NCI-H128 (cell line): ENCODE measurements at regions not wholly inside any gene's neighbourhood (a gene's known extent, or its start where the extent isn't known, plus 50 kb on each side); places are given as distances from the start of the nearest gene placed in this dataset.

ENCODE experiments used
- DNase-seq: peaks from one replicate; lab custom pipeline; 2025; ENCODE audit not compliant: unreplicated experiment; lab: John Stamatoyannopoulos, UW

DNA sequence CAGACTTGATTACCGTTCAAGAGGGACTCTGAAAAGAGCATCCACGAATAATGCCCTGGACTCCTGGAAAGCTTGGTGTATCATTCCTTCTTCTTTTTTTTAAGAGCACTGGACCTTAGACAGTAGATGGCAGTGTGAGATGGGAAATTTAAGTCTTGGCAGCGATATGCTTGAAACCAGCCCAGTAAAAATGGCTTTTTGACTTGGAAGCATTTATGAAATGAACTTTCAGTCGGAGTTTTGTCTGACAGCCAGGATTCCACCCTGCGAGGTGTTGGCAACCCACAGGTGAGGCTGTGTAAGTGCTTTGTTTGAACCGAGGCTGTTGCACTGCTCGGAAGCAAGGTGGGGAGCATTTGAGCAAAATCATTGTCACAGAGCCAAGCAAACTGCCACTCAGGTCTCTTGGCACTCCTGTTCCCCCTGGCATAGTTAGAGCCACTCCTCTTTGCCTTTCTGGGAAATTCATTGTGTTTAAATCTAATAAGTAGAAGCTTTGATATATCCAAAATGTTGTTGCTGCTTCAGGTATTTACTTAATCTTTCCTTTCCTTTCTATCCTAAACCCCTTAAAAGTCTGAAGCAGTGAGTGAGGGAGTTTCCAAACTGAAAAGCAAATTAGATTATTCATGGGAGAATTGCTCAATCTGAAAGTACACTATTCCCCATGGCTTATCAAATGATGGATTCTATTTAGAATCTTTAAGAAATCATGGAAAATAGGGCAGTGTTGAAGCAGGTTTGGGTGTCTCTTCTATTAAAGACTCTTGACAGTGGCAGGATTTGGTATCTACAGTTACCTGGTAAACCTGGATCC, 272.8 kb upstream of the SLC35B3 start:
- peak; percentile 29 for DNase-seq

DNA sequence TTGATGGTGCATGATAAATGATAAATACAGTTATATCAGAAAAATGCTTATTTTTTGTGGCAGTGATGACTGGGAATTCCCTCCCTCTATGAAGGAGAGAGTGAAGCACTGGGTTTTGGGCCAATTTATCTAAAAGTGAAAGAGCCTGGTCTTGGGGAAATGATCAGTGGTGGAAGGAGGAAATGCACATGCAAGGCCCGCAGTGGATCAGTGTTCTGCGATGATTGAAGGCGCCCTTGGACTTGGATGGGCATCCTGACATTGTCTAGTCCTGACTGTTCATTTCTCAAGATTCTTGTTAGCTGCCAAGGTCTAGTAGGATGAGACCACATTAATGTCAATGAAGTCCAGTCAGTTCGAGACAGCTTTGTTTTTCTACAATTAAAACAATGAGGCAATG, 272.0 kb upstream of the SLC35B3 start:
- DNase-seq, result no peak

DNA sequence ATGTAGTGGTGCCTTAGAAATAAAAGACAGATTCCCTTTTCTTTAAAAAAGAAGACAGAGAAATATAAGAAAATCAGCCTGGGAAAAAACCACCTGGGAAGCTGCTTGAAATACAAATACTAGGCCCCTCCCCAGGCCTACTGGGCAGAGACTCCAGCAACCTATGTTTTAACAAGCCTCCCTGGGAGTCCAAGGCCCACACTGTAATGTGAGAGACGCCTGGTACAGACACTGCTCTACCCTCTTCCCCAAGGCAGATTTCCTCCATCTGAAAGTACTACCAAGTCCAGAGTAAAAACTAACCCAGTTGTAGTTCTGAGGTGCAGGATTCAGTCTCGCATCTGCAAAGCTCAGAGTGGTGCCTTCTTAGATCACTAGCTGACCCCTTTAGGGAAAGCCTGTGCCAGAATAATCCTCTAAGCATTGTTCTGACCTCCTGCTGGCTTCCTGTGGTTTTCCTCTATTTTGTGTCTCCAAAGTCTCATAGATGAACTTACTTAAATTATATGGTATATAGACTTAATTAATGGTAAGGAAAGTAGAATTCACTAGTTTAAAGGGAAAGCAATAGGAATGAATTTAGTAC, 270.2 kb upstream of the SLC35B3 start:
- no peak for DNase-seq

DNA sequence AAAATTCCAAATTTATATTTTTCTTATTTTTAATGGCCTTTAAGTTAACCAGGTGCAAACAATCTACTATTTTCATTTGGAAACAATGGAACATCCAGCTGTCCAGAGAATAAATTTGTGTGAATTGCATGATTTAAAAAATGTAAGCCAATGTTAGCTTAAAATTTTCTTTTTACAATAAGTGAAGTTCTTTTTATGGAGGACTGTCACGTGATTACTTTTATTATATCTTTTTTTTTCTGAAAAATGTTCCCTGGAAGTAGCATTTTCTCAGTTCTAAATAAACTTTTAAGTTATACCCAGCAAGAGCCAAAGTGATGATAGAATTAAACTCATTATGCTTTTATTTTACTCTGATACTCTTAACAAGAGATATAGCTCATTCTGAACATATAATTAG, 267.7 kb upstream of the SLC35B3 start:
- no peak for DNase-seq

DNA sequence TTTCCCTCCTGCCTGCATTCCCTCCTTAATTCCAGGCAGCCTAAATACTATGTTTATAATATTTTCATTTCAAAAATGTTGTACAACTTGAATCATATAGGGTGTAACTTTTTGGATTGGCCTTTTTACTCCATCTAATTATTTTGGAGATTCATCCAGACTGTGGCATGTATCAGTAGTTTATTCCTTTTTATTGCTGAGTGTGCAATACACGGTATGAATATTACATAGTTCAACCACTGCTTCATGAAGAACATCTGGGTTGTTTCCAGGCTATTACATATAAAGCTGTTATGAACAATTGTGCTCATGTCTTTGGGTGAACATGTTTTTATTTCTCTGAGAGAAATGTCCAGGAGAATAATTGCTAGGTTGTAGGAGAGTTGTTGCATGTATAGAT, 253.5 kb upstream of the SLC35B3 start:
- DNase-seq, result no peak

DNA sequence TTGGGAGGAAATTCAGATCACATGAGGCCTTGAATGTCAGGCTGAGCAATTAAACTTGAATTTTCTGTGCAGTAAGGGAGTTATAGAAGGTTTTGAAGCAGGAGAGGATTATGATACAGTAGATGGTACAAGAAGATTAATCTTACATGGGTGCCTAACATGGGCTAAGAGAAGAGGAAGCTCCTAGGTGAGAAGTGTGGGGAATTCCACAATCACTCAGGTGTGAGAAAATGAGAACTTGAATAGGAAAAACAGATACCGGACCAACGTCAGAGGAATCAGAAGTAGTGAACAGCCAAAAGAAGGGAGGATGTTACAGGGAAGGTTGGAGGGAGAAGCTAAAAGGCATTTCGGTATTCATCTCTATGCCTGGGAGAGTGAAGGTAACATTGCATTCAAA, 250.7 kb upstream of the SLC35B3 start:
- no peak for DNase-seq

DNA sequence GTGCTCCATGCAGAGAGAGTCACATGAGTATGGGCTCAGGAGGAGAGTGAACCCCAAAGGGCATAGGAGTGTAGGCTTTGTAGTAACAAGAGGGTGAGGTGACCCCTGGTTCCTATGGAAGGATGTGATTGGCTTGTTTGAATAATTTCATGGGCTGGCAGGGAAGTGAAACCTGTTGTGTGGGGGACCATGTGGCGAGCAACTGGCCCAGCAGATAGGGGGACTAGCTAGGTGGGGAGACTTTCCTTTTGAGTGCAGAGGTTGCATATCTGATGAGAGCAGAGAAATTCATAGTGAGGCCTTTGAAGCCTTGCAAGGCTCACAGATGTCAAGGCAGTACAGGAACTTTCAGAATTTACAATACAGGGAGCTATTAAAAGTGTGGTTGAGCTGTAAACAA, 247.9 kb upstream of the SLC35B3 start:
- DNase-seq, result no peak

DNA sequence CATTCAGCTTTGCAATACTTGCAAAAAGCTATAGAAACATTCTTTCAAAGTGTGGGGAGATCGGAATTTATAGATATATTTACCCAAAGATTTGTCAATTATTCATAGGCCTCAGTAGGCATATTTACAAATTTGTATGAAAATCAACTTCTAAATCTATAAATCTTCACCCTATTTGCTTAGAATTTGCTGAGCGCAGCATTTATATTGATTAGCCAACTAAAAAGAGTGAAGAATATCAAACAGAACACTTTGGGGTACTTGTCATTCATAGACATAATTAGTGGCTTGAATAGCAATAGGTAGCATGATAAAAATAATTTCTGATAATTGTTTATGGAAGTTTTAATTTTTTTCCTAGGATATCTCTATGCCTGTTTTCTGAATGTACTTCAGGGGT, 244.5 kb upstream of the SLC35B3 start:
- no peak for DNase-seq

DNA sequence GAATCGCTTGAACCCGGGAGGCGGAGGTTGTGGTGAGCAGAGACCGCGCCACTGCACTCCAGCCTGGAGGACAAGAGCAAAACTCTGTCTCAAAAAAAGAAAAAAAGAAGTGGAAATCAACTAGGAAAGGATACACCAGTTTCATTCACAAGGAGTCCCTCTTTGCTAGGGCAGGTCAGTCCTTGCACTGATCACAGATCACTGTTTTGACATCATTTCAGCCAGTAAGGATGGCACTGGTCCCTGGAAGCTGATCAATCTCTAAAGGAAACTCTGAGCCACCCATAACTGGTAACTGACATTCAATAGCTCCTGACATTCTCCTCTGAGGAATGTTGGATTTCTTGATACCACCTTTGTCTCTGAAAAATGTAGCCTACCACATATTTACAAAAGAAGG, 243.1 kb upstream of the SLC35B3 start:
- DNase-seq, result no peak

DNA sequence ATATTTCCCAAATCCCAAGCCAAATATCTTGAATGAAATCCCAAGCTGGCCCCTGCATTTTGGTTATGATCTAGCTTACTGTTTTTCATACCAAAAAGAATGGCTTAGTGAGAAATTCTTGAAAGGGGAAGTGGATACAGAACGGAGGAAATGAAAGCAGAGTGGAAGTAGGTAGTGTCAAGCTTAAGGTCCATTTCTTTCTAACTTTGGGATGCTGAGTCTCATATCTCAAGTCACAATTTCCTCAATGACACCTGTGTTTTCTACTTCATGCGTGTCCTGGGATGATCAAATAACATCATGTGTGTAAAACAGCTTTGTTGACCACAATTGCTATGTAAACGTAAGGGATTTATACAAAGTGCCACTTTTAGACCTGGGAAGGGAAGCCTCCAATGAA, 238.8 kb upstream of the SLC35B3 start:
- no peak for DNase-seq

DNA sequence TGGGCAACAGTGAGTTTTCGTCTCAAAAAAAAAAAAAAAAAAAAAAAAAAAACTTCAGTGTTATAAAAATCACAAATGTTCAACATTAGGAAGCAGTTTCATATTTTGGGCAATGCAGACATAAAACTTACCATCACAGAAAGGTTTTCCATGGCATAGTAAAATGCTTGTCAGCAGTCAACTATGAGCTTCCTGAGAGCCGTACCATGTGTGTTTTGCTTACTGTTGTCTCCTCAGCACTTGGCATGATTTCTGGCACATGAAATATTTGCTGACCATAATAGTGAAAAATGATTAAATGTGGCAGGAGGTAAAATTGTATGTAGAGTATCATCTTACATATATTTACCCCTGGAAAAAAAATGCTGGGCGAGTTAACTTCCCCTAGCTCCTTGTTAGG, 237.5 kb upstream of the SLC35B3 start:
- no peak for DNase-seq

DNA sequence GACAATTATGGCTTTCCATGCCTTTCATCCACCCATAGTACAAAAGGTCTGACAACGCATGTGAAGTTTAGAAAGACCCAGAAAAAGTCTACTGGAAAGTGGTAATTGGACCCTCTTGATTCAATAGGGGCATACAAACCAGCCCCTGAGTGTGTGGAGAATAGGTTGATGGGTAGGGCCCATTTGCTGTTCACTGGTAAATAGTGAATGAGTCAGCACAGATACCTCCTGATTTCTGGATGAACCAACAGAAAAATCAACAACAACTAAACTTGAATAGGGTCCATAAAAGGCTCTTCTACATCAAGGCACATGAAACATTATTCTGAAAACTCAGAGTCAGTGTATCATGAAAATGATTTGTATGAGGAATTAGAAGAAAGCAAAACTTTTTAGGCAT, 235.4 kb upstream of the SLC35B3 start:
- no peak for DNase-seq

DNA sequence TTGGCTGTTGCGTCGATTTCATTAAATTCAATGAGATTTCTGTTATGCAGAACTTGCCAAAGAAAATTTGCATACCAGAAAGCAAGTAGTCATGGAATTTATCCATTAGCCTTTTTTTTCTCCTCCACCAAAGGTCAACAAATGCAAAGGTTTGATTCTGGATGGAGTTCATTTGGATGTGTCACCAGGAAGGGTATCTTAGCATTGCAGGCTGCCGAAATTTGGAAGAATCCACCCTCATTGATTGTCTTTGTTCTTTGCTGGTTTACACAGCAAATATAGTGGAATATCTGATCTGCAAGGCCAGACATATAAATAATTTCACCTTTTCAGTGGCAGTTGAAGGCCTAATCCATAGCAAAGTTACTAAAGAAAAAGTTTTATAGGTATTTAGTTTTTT, 229.4 kb upstream of the SLC35B3 start:
- DNase-seq, result no peak

DNA sequence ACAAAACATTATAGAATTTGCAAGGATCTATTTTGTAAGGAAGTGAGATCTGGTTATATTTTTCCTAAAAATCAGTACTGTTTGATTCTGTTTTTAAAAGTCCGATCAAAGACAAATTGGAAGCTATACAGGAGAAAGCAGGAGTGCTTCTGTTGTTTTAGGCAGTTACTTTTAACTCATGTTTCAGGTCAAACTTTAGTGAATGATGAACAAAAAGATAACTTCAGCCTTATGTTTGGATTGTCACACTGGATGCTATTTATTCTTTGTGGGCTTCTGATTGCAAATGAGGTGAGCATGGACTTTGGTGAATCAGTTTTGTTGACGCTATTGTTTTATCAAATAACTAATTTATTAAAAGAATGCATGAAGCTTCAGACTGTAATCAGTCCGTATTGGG, 228.7 kb upstream of the SLC35B3 start:
- no peak for DNase-seq

DNA sequence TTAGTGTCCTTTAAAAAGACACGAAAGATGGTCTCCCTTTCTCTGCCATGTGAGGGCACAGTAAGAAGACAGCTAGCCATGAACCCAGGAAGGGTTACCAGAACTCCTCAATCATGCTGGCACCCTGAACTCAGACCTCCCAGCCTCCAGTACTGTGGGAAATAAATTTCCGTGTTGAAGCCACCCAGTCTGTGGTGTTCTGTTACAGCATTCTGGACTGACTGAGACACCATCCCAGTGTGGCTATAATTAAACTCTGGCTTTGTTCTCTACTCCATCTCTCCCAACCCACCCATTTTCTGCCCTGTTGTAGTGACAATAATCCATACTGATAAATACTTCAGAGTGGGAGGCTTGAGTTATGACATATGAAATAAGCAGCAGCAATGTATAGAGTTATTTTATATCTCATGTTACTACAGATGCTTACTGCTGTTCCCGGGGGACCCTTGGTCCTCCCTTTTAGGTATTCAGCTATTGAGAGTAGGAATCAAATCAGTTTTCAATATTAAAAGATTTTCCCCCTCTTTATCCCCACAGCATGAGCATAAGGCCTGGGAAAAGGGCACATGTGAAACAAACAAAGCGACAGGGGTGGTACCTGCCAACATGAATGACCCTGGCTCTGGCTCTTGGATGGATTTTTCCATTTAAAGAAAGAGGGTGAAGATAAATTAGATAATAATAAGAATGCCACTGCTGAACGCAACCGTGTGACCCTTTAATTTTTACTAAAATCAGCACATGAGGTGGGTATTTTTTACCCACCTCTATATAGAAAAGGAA, 224.3 kb upstream of the SLC35B3 start:
- no peak for DNase-seq

DNA sequence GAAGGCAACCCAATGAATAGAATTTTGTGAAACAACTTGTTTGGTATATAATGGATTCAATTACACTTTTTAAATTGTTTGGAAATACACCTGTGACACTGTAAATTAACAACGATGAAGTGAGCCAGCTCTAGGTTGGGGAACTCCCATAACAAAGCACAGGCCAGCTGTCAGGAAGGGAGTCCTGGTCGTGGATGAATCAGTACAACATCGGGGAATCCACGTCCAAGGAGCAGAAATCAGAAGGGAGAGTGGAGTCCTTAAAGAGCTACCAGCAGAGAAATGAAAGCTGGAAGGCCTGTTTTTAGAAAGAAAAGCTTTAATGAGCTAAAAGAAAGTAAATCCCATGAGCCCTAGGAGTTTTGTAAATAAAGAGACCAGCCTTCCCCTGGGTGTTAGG, 223.1 kb upstream of the SLC35B3 start:
- no peak for DNase-seq

DNA sequence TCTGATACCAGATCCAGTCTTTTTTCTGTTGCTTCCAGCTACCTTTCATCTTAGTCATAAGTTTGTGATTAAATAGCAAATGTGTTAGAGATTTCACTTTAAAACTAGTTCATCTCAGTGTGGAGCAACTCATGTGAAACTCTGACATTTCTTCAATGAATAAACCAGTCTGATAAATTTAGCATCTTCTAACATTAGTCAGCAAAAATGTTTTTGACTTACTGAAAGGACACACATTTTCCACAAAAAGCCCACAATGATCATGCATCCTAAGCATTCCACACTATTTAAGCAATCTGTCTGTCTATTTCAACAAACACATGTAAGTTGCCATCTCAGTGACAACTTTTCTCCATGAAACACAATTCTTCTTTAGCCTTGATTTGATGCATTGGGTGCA, 222.2 kb upstream of the SLC35B3 start:
- DNase-seq, result no peak

DNA sequence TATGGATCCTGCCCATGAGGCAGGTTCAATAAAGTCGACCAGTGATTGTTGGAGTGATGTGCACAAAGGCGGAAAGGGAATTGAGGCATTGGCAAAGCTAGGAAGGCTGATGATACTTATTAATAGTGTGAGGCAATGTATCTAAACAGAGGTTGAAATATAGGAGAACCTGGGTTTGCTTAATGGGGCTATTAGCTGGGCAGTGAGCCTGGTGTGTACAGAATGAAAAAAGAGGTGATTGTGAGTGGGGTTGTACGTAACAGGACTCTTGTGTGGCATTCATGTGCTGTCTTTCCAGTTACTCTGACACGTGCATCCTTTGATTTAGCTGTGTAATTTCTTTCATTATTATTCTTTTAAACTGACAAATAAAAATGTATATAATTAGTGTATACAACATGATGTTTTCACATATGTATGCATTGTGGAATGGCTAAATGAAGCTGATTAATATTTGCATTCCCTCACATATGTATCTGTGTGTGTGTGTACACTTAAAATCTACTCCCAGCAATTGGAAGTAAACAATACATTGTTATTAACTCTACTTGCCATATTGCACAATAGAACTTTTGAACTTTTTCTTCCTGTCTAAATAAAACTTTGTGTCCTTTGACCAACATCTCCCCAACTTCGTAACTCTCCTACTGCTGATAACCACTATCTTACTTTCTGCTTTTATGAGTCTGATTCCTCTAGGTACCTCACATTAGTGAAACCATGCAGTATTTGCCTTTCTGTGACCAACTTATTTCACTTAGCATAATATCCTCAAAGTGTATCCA, 220.5 kb upstream of the SLC35B3 start:
- DNase-seq, result no peak

DNA sequence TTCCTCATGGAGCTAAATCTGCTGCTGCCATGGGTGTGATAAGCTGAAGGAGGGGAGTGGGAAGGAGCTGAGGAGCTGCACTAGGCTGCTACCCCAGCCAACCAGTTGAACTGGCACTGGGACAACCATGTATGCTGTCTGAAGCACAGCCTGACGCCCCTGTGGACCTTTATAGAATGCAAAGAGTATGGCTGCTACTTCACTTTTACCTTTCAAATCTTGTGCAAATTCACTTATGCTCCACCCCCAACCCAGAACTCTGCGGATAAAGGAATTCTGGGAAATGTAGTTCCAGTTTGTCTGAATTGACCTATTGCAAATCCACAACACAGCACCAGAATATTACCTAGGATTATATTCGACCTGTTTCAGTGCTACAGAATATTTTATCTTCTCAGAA, 217.4 kb upstream of the SLC35B3 start:
- no peak for DNase-seq

DNA sequence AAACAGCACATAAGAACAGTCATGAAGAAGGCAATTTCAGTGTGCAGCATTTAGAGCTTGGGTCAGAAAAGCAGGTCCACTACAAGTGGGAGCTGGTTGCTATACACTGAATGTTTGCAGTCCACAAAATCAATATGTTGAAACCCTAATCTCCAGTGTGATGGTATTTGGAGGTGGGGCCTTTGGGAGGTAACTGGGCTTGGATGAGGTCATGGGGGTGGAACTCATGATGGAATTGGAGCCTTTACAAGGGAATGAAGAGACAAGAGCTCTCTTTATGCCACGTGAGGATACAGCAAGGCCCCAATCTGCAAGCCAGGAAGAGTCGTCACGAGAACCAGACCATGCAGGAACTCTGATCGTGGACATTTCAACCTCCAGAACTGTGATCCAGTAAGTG, 216.7 kb upstream of the SLC35B3 start:
- DNase-seq, result no peak

DNA sequence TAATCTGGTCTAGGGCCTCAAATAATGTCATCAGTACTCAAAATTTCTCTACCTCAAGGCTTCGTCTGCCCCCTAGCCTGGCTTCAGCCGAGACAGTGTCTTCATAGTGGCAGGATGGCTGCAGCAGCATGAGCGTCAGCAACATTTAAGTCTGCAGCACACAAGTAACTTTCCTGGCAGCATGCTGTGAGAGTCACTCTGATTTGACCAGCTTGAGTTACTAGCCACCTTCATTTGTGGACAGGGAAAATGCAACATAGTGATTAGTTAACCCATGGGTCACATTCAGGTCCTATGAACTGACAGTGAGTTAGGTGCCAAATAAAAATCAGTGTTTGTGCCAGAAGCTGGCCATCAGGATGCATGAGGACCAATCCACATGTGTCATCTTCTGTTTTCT, 209.9 kb upstream of the SLC35B3 start:
- DNase-seq, result no peak
